HEK293T (cell line): ENCODE measurements at regions not wholly inside any gene's neighbourhood (a gene's known extent, or its start where the extent isn't known, plus 50 kb on each side); places are given as distances from the start of the nearest gene placed in this dataset.

Source experiments
- CTBP1 ChIP-seq: fragments of 450-650 bp; IDR thresholded peaks from 2 replicates; pipeline ENCODE4 v1.6.1; 2016; ENCODE audit warnings: borderline replicate concordance
- SP1 ChIP-seq: fragments of 450-650 bp; IDR thresholded peaks from 2 replicates; pipeline ENCODE4 v1.6.1; 2017

GRCh38 chr14:51782435-51782834 lies 78.0 kb upstream of the GNG2 start:
- TF ChIP-seq SP1 (no peak), CTBP1 (no peak)
